Thyroid gland (tissue), 4 donors: ENCODE measurements at regions not wholly inside any gene's neighbourhood (a gene's known extent, or its start where the extent isn't known, plus 50 kb on each side); places are given as distances from the start of the nearest gene placed in this dataset.

Experiments used
- DNase-seq, 2 donors: peaks; one replicate each; pipeline ENCODE4 v3.0.0-alpha.2; 2019
- H3K27ac ChIP-seq, 3 donors: fragments of 200-600 bp; sonication (generic); 1 replicate in 2 of 3; 2 replicates in 1 of 3; pipeline ENCODE4 v1.5.1; 2016 to 2019; ENCODE audit warnings: mild to moderate bottlenecking in 1 of 3, moderate library complexity in 1 of 3
- H3K27me3 ChIP-seq: fragments of 200-600 bp; sonication (generic); one replicate; pipeline ENCODE4 v1.5.1; 2019
- H3K36me3 ChIP-seq, 2 donors: fragments of 200-600 bp; sonication (generic); one replicate each; pipeline ENCODE4 v1.5.1; 2016 to 2019
- H3K4me1 ChIP-seq, 2 donors: fragments of 200-600 bp; sonication (generic); one replicate each; pipeline ENCODE4 v1.5.1; 2017 to 2019
- H3K4me3 ChIP-seq, 3 donors: fragments of 200-600 bp; sonication (generic); replicated peaks in 1 of 3; 1 replicate in 2 of 3; 2 replicates in 1 of 3; pipeline ENCODE4 v1.5.1; 2016; ENCODE audit warnings: mild to moderate bottlenecking in 1 of 3
- H3K9me3 ChIP-seq: fragments of 200-600 bp; sonication (generic); one replicate; pipeline ENCODE4 v1.5.1; 2017
- POLR2A ChIP-seq, 2 donors: fragments of 450-650 bp; IDR thresholded peaks; one replicate each; pipeline ENCODE4 v1.6.1; 2017; ENCODE audit warnings: antibody characterized with exemption in 2 of 2, mild to moderate bottlenecking in 2 of 2, moderate library complexity in 1 of 2
- WGBS, 2 donors: methylation state at CpG; one replicate each; pipeline ENCODE4 v1.1.5; 2017; 5-methylcytosine and 5-hydroxymethylcytosine counted together
- intact Hi-C: fragments of 100-400 bp; cut with DNase I; formaldehyde crosslinking; loops from one replicate; pipeline ENCODE4 v1.15.1; 2023
- TF ChIP-seq, protein P1 (sequence below), 6 experiments: fragments of 200-600 bp in 3 of 6; fragments of 450-650 bp in 3 of 6; sonication (generic) in 3 of 6; IDR thresholded peaks; one replicate each; pipeline ENCODE4 v1.5.1; 2016 to 2019; ENCODE audit warnings: antibody characterized with exemption in 6 of 6, mild to moderate bottlenecking in 2 of 6, inconsistent platforms in 1 of 6, moderate library complexity in 1 of 6

- Histone ChIP-seq H3K4me1 (no peaks in the 10 kb centered on the region), H3K27ac (no peak overlapping the region), H3K27me3 (no peaks in the 10 kb centered on the region), H3K36me3 (no peaks in the 10 kb centered on the region), H3K4me3 (no peak overlapping the region), H3K9me3 (no peaks in the 10 kb centered on the region)
- TF ChIP-seq, protein P1, sequence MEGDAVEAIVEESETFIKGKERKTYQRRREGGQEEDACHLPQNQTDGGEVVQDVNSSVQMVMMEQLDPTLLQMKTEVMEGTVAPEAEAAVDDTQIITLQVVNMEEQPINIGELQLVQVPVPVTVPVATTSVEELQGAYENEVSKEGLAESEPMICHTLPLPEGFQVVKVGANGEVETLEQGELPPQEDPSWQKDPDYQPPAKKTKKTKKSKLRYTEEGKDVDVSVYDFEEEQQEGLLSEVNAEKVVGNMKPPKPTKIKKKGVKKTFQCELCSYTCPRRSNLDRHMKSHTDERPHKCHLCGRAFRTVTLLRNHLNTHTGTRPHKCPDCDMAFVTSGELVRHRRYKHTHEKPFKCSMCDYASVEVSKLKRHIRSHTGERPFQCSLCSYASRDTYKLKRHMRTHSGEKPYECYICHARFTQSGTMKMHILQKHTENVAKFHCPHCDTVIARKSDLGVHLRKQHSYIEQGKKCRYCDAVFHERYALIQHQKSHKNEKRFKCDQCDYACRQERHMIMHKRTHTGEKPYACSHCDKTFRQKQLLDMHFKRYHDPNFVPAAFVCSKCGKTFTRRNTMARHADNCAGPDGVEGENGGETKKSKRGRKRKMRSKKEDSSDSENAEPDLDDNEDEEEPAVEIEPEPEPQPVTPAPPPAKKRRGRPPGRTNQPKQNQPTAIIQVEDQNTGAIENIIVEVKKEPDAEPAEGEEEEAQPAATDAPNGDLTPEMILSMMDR (IDR thresholded peaks at IDR 0.05) = no peak
- no peak for TF ChIP-seq POLR2A (IDR thresholded peaks at IDR 0.05)
- 90% methylated on average over 2 of the region's 2 CpGs for whole genome bisulfite sequencing, 2 donors
- intact Hi-C loops = no loop called here
- DNase-seq = no peak
These were observed 629.7 kb upstream of the FZD8 start for GRCh38 chr10:36271627-36272340.

- H3K36me3 ChIP-seq = no peaks in the 10 kb centered on the region
- no peak overlapping the region for H3K27ac ChIP-seq
- no peak overlapping the region for H3K4me3 ChIP-seq
- no peak for DNase-seq
- no peaks in the 10 kb centered on the region for H3K4me1 ChIP-seq
- H3K9me3 ChIP-seq = no peaks in the 10 kb centered on the region
- no peak for TF ChIP-seq POLR2A (IDR thresholded peaks at IDR 0.05)
- TF ChIP-seq, protein P1 (IDR thresholded peaks at IDR 0.05) = no peak
- intact Hi-C loops = no loop called here
- 96 to 100% methylated on average over 1 of the region's 1 CpG for WGBS, 2 donors
- no peaks in the 10 kb centered on the region for H3K27me3 ChIP-seq
These were observed 627.1 kb upstream of the FZD8 start for GRCh38 chr10:36269222-36269621.

DNA sequence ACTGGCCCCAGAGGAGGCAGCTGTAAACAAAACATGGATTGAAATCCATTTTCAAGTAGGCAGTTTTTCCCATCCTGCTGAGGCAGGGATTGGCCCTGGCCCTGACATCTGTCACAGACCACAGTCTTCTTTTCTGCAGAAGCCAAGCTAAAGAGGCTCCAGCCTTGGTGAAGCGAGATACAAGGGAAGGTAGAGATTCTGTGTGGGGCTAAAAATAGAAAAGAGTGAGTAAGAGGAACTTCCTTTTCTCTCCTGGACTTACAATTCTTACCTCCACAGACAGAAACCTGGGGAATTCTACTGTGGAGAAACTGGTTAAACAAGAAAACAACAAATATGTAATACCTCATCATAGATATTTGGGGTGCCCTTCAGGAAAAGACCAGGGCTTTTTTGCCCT, 624.8 kb upstream of the FZD8 start:
- DNase-seq = no peak
- TF ChIP-seq, protein P1 (IDR thresholded peaks at IDR 0.05) = no peak
- no peak for TF ChIP-seq POLR2A (IDR thresholded peaks at IDR 0.05)
- intact Hi-C loops = no loop called here
- Histone ChIP-seq H3K9me3 (no peaks in the 10 kb centered on the region), H3K4me3 (no peak overlapping the region), H3K27ac (no peak overlapping the region), H3K36me3 (no peaks in the 10 kb centered on the region), H3K27me3 (no peaks in the 10 kb centered on the region), H3K4me1 (no peaks in the 10 kb centered on the region)
- 74 to 91% methylated on average over 1 of the region's 1 CpG for WGBS, 2 donors

- intact Hi-C loops = no loop called here
- Histone ChIP-seq H3K4me3 (no peak overlapping the region), H3K27me3 (no peaks in the 10 kb centered on the region), H3K4me1 (no peaks in the 10 kb centered on the region), H3K27ac (no peak overlapping the region), H3K9me3 (no peaks in the 10 kb centered on the region), H3K36me3 (no peaks in the 10 kb centered on the region)
- no peak for TF ChIP-seq POLR2A (IDR thresholded peaks at IDR 0.05)
- TF ChIP-seq, protein P1 (IDR thresholded peaks at IDR 0.05) = no peak
- WGBS, 2 donors = 74 to 86% methylated on average over 2 of the region's 2 CpGs
- DNase-seq = no peak
These were observed 623.6 kb upstream of the FZD8 start for GRCh38 chr10:36265741-36266140.

- Histone ChIP-seq H3K9me3 (no peaks in the 10 kb centered on the region), H3K27me3 (no peaks in the 10 kb centered on the region), H3K36me3 (no peaks in the 10 kb centered on the region), H3K27ac (no peak overlapping the region), H3K4me1 (no peaks in the 10 kb centered on the region), H3K4me3 (no peak overlapping the region)
- intact Hi-C loops = no loop called here
- no peak for DNase-seq
- WGBS, 2 donors = 95 to 98% methylated on average over 3 of the region's 3 CpGs
- TF ChIP-seq POLR2A (IDR thresholded peaks at IDR 0.05) = no peak
- TF ChIP-seq, protein P1 (IDR thresholded peaks at IDR 0.05) = no peak
These were observed 621.8 kb upstream of the FZD8 start for GRCh38 chr10:36263871-36264270.
